ENCODE measurements at regions not wholly inside any gene's neighbourhood (a gene's known extent, or its start where the extent isn't known, plus 50 kb on each side); places are given as distances from the start of the nearest gene placed in this dataset.
A peak's percentile ranks its signal among the peaks of the same experiment; 100 is the strongest.

DNA sequence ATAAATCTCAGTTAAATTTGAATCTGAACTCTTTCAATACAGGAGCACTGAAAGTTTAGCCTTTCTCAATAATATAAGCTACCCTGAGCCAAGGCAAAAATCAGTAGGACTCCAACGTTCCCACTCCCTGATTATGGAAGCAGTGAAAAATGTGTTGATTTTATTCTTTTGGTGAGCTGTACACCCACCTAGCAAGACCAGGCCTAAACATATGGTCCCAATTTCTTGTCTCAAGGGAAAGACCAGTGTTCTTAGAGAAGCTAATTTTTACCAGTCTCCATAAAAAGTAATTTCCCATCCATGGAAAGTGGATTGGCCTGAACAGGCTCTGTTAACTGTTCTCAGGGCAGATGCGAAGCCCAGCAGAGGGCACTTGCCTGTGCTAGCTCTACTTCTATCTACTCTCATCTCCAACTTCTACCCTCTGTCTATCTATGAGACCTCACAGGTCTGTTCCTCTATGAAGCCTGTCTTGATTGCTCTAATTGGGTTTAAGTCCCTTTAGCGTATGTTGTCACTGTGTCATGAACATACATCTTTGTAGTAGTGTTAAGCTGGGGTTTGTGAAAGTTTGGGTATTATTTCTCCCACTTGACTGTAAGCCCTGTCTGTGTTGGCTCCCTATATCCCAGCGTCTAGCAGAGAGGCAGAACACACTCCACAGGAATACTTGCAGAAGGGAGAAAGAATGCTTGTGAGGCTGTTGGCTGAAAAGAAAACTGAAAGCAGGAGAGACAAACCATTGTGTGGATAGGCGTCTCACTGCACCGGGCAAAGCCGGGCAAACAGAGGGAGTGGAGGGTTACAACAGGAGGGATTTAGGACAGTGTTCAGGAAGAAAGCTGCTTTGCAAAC is 167.1 kb upstream of the MAF start:
- Histone ChIP-seq H3K4me3 (ENCODE audit: low read length in 3 of 3) (peak overlapping the region; percentile 6 to 46 (median 38)), H3K27ac (ENCODE audit: low read depth, low read length) (peak overlapping the region; percentile 37), H3K9ac (ENCODE audit: low read depth in 1 of 3, low read length in 3 of 3) (peak overlapping the region; percentile 5 to 63 (median 41)), H3K27me3 (ENCODE audit: control insufficient read depth in 3 of 3, insufficient read depth in 3 of 3, low read length in 3 of 3) (no peaks in the 10 kb centered on the region), H3K4me1 (ENCODE audit: control insufficient read depth in 3 of 3, insufficient read depth in 3 of 3, low read length in 3 of 3) (peaks cover 12 to 18% (median 15%) of the 10 kb centered on the region in 3 donors), H3K9me3 (ENCODE audit: control insufficient read depth in 3 of 3, low read length in 3 of 3) (no peaks in the 10 kb centered on the region), H3K36me3 (ENCODE audit: control insufficient read depth in 3 of 3, insufficient read depth in 3 of 3, low read length in 3 of 3) (no peaks in the 10 kb centered on the region)

DNA sequence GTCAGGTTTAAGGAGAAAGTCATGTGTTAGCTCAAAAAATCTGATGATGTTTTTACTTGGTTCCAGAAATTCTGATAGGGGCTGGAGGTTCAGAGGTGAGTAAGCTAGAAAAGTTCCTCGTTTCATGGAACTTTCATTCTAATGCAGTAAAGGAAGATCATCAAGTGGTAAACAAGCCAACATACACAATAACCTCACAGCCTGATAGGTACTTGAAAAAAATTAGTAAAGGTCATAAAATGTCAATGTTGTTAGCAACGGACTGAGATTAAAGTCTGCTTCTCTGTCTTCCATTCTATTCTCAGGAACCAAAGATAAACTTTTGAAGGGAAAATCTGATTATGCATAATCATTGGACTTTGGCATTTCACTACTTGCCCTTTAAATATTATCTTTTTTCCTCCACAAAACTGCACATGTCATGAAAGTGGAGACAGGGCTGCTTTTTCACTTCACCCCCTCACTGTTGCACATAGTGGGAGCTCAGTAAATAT is 165.4 kb upstream of the MAF start:
- no peaks in the 10 kb centered on the region for H3K36me3 ChIP-seq (ENCODE audit: control insufficient read depth in 3 of 3, insufficient read depth in 3 of 3, low read length in 3 of 3)
- no peaks in the 10 kb centered on the region for H3K27me3 ChIP-seq (ENCODE audit: control insufficient read depth in 3 of 3, insufficient read depth in 3 of 3, low read length in 3 of 3)
- no peaks in the 10 kb centered on the region for H3K9me3 ChIP-seq (ENCODE audit: control insufficient read depth in 3 of 3, low read length in 3 of 3)
- no peak overlapping the region for H3K4me3 ChIP-seq (ENCODE audit: low read length in 3 of 3)
- no peak overlapping the region for H3K9ac ChIP-seq (ENCODE audit: low read depth in 1 of 3, low read length in 3 of 3)
- peaks cover 12 to 18% (median 14%) of the 10 kb centered on the region in 3 donors for H3K4me1 ChIP-seq (ENCODE audit: control insufficient read depth in 3 of 3, insufficient read depth in 3 of 3, low read length in 3 of 3)
- no peak overlapping the region for H3K27ac ChIP-seq (ENCODE audit: low read depth, low read length)

DNA sequence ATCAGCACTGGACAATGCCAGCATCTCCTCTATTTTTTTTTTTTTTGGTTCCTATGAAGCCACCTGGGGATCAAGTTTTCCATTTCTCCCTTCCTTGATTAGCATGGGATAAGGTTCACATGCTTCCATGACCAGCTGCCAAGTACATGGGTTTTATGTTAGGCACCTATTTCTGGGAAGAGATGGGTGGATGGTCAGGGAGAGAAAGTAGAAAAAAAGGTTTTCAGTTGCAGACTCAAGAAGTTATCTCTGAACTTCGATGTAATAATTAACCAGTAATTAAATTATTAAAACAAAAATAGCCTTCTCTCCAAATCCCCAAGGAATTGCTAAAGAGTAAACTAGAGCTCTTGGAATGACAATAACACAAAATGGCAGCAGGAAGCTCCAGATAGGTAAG is 164.9 kb upstream of the MAF start:
- no peaks in the 10 kb centered on the region for H3K9me3 ChIP-seq (ENCODE audit: control insufficient read depth in 3 of 3, low read length in 3 of 3)
- H3K4me3 ChIP-seq (ENCODE audit: low read length in 3 of 3) = no peak overlapping the region
- H3K4me1 ChIP-seq (ENCODE audit: control insufficient read depth in 3 of 3, insufficient read depth in 3 of 3, low read length in 3 of 3) = peaks cover 12 to 18% (median 12%) of the 10 kb centered on the region in 3 donors
- no peaks in the 10 kb centered on the region for H3K36me3 ChIP-seq (ENCODE audit: control insufficient read depth in 3 of 3, insufficient read depth in 3 of 3, low read length in 3 of 3)
- H3K27me3 ChIP-seq (ENCODE audit: control insufficient read depth in 3 of 3, insufficient read depth in 3 of 3, low read length in 3 of 3) = no peaks in the 10 kb centered on the region
- no peak overlapping the region for H3K9ac ChIP-seq (ENCODE audit: low read depth in 1 of 3, low read length in 3 of 3)
- H3K27ac ChIP-seq (ENCODE audit: low read depth, low read length) = no peak overlapping the region

DNA sequence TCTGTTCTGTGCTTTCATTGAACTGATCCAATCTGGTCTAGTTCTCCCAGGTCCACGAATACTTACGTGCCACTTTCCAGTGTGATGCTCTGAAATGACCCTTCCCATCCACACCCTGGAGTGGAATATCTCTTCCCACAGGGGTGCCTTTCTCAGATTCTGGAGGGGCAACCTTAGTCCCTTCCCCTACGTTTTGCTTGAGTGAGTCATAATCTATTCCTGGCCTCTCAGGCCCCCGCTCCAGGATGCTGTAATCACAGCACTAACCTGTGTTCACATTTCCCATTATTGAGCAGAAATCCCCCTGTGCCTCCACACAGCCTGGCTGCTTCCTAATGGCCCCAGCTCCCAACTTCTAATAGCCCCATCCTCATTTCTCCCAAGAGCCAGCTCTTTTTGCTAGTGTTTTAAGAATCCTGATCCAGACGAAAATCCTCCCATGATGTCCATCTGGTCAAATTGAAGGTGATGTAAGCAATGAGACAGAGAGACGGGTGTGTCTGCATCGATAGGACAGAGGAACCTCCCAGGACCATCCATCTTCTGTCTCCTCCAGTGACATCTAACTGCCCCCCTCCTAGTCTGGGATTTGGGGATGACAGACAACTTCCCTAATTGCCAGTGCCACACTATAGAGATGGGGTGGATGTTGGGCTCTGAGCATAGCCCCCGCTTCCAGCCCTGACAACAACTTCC is 164.0 kb upstream of the MAF start:
- Histone ChIP-seq H3K36me3 (ENCODE audit: control insufficient read depth in 3 of 3, insufficient read depth in 3 of 3, low read length in 3 of 3) (no peaks in the 10 kb centered on the region), H3K4me3 (ENCODE audit: low read length in 3 of 3) (no peak overlapping the region), H3K4me1 (ENCODE audit: control insufficient read depth in 3 of 3, insufficient read depth in 3 of 3, low read length in 3 of 3) (peaks cover 7 to 11% (median 10%) of the 10 kb centered on the region in 3 donors), H3K9me3 (ENCODE audit: control insufficient read depth in 3 of 3, low read length in 3 of 3) (no peaks in the 10 kb centered on the region), H3K27me3 (ENCODE audit: control insufficient read depth in 3 of 3, insufficient read depth in 3 of 3, low read length in 3 of 3) (no peaks in the 10 kb centered on the region), H3K9ac (ENCODE audit: low read depth in 1 of 3, low read length in 3 of 3) (no peak overlapping the region), H3K27ac (ENCODE audit: low read depth, low read length) (no peak overlapping the region)

- Histone ChIP-seq H3K9ac (ENCODE audit: low read depth in 1 of 3, low read length in 3 of 3) (no peak overlapping the region), H3K4me1 (ENCODE audit: control insufficient read depth in 3 of 3, insufficient read depth in 3 of 3, low read length in 3 of 3) (no peaks in the 10 kb centered on the region), H3K27me3 (ENCODE audit: control insufficient read depth in 3 of 3, insufficient read depth in 3 of 3, low read length in 3 of 3) (no peaks in the 10 kb centered on the region), H3K27ac (ENCODE audit: low read depth, low read length) (no peak overlapping the region), H3K4me3 (ENCODE audit: low read length in 3 of 3) (no peak overlapping the region), H3K36me3 (ENCODE audit: control insufficient read depth in 3 of 3, insufficient read depth in 3 of 3, low read length in 3 of 3) (no peaks in the 10 kb centered on the region), H3K9me3 (ENCODE audit: control insufficient read depth in 3 of 3, low read length in 3 of 3) (no peaks in the 10 kb centered on the region)
These were observed 161.7 kb upstream of the MAF start for GRCh38 chr16:79762217-79762616.

GRCh38 chr16:79758615-79759346 is 158.2 kb upstream of the MAF start:
- H3K9me3 ChIP-seq (ENCODE audit: control insufficient read depth in 3 of 3, low read length in 3 of 3) = no peaks in the 10 kb centered on the region
- H3K27ac ChIP-seq (ENCODE audit: low read depth, low read length) = no peak overlapping the region
- H3K4me3 ChIP-seq (ENCODE audit: low read length in 3 of 3) = no peak overlapping the region
- no peaks in the 10 kb centered on the region for H3K27me3 ChIP-seq (ENCODE audit: control insufficient read depth in 3 of 3, insufficient read depth in 3 of 3, low read length in 3 of 3)
- no peaks in the 10 kb centered on the region for H3K36me3 ChIP-seq (ENCODE audit: control insufficient read depth in 3 of 3, insufficient read depth in 3 of 3, low read length in 3 of 3)
- H3K4me1 ChIP-seq (ENCODE audit: control insufficient read depth in 3 of 3, insufficient read depth in 3 of 3, low read length in 3 of 3) = no peaks in the 10 kb centered on the region
- no peak overlapping the region for H3K9ac ChIP-seq (ENCODE audit: low read depth in 1 of 3, low read length in 3 of 3)

DNA sequence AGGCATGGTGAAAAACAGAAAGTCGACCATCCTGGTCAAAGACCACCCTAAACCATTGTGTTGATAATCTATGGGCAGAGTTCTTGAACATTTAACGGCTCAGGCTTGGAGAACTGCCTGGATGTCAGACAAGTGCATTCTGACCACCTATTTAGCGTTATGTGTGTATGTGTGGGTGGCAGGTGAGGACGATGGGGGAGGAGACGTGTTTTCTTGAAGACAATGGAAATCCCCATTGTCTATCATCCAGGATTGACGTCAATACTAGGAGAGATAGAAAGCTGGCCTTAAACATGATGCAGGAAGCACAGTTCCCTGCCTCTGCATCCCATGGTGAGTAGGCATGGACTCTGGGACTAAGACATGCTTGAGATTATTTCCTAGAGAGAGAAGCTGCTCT is 157.4 kb upstream of the MAF start:
- H3K36me3 ChIP-seq (ENCODE audit: control insufficient read depth in 3 of 3, insufficient read depth in 3 of 3, low read length in 3 of 3) = no peaks in the 10 kb centered on the region
- H3K4me3 ChIP-seq (ENCODE audit: low read length in 3 of 3) = no peak overlapping the region
- H3K9me3 ChIP-seq (ENCODE audit: control insufficient read depth in 3 of 3, low read length in 3 of 3) = no peaks in the 10 kb centered on the region

GRCh38 chr16:79757163-79757562 is 156.6 kb upstream of the MAF start:
- no peak overlapping the region for H3K4me3 ChIP-seq (ENCODE audit: low read length in 3 of 3)
- H3K9ac ChIP-seq (ENCODE audit: low read depth in 1 of 3, low read length in 3 of 3) = no peak overlapping the region
- no peak overlapping the region for H3K27ac ChIP-seq (ENCODE audit: low read depth, low read length)
- no peaks in the 10 kb centered on the region for H3K4me1 ChIP-seq (ENCODE audit: control insufficient read depth in 3 of 3, insufficient read depth in 3 of 3, low read length in 3 of 3)
- no peaks in the 10 kb centered on the region for H3K9me3 ChIP-seq (ENCODE audit: control insufficient read depth in 3 of 3, low read length in 3 of 3)
- H3K36me3 ChIP-seq (ENCODE audit: control insufficient read depth in 3 of 3, insufficient read depth in 3 of 3, low read length in 3 of 3) = no peaks in the 10 kb centered on the region
- H3K27me3 ChIP-seq (ENCODE audit: control insufficient read depth in 3 of 3, insufficient read depth in 3 of 3, low read length in 3 of 3) = no peaks in the 10 kb centered on the region

More for the DNA sequence above, 157.4 kb upstream of the MAF start:
- no peak overlapping the region for H3K27ac ChIP-seq (ENCODE audit: low read depth, low read length)
- no peaks in the 10 kb centered on the region for H3K27me3 ChIP-seq (ENCODE audit: control insufficient read depth in 3 of 3, insufficient read depth in 3 of 3, low read length in 3 of 3)
- H3K9ac ChIP-seq (ENCODE audit: low read depth in 1 of 3, low read length in 3 of 3) = no peak overlapping the region
- no peaks in the 10 kb centered on the region for H3K4me1 ChIP-seq (ENCODE audit: control insufficient read depth in 3 of 3, insufficient read depth in 3 of 3, low read length in 3 of 3)

DNA sequence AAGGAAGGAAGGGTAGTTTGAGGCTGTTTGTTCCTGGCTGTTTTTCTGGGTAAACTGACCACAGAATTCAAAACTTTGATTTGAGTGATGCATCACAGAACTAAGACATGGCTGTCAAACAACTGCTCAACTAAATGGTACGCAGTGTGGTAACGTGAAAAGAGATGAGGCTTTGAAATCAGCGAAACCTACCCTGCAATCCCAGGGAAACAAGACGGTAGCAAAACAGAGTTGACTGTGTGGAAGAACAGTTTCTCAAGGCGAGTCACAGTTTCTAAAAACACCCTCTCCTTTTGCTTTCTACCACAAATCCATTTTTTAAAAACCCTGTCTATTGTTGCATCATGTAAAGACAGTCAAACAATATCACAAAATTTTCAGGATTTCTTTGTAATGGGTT is 156.0 kb upstream of the MAF start:
- Histone ChIP-seq H3K36me3 (ENCODE audit: control insufficient read depth in 3 of 3, insufficient read depth in 3 of 3, low read length in 3 of 3) (no peaks in the 10 kb centered on the region), H3K4me1 (ENCODE audit: control insufficient read depth in 3 of 3, insufficient read depth in 3 of 3, low read length in 3 of 3) (no peaks in the 10 kb centered on the region), H3K27me3 (ENCODE audit: control insufficient read depth in 3 of 3, insufficient read depth in 3 of 3, low read length in 3 of 3) (no peaks in the 10 kb centered on the region), H3K9ac (ENCODE audit: low read depth in 1 of 3, low read length in 3 of 3) (no peak overlapping the region), H3K27ac (ENCODE audit: low read depth, low read length) (no peak overlapping the region), H3K4me3 (ENCODE audit: low read length in 3 of 3) (no peak overlapping the region), H3K9me3 (ENCODE audit: control insufficient read depth in 3 of 3, low read length in 3 of 3) (no peaks in the 10 kb centered on the region)
